MM.1S (cell line): ENCODE measurements at regions not wholly inside any gene's neighbourhood (a gene's known extent, or its start where the extent isn't known, plus 50 kb on each side); places are given as distances from the start of the nearest gene placed in this dataset.

ENCODE experiments used
- DNase-seq: peaks from one replicate; pipeline ENCODE4 v3.0.0-alpha.2; 2015
- H2AFZ ChIP-seq: fragments of 300-600 bp; sonication (generic); 2 replicates; pipeline ENCODE4 v1.6.0; 2016; ENCODE audit warnings: antibody characterized with exemption, low read length
- H3F3A ChIP-seq: fragments of 300-600 bp; sonication (generic); 2 replicates; pipeline ENCODE4 v1.6.1; 2016; ENCODE audit warnings: mild to moderate bottlenecking, antibody characterized with exemption, low read length, moderate library complexity, mixed read lengths; ENCODE audit not compliant: insufficient read depth
- H3K27ac ChIP-seq: fragments of 300-600 bp; sonication (generic); 2 replicates; pipeline ENCODE4 v1.5.1; 2016; ENCODE audit warnings: mild to moderate bottlenecking, low read length
- H3K27me3 ChIP-seq: fragments of 300-600 bp; sonication (generic); replicated peaks from 2 replicates; pipeline ENCODE4 v1.6.0; 2016; ENCODE audit warnings: low read length; ENCODE audit not compliant: insufficient read depth
- H3K36me3 ChIP-seq: fragments of 300-600 bp; sonication (generic); replicated peaks from 2 replicates; pipeline ENCODE4 v1.6.1; 2016; ENCODE audit warnings: mild to moderate bottlenecking, low read length, mixed read lengths; ENCODE audit not compliant: insufficient read depth
- H3K4me1 ChIP-seq: fragments of 300-600 bp; sonication (generic); 2 replicates; pipeline ENCODE4 v1.6.1; 2016; ENCODE audit warnings: low read length, mixed read lengths
- H3K4me2 ChIP-seq: fragments of 300-600 bp; sonication (generic); 2 replicates; pipeline ENCODE4 v1.6.0; 2016; ENCODE audit warnings: low read depth, low read length
- H3K4me3 ChIP-seq: fragments of 300-600 bp; sonication (generic); 2 replicates; pipeline ENCODE4 v1.5.1; 2016; ENCODE audit warnings: low read length, mixed read lengths
- H3K79me2 ChIP-seq: fragments of 300-600 bp; sonication (generic); 2 replicates; pipeline ENCODE4 v1.6.1; 2016; ENCODE audit warnings: mixed run types, low read length, mixed read lengths
- H3K9ac ChIP-seq: fragments of 300-600 bp; sonication (generic); 2 replicates; pipeline ENCODE4 v1.6.1; 2016; ENCODE audit warnings: low read length, mixed read lengths
- H3K9me2 ChIP-seq: fragments of 300-600 bp; sonication (generic); replicated peaks from 2 replicates; pipeline ENCODE4 v1.6.1; 2016; ENCODE audit warnings: mild to moderate bottlenecking, low read length, mixed read lengths; ENCODE audit not compliant: insufficient read depth
- H3K9me3 ChIP-seq: fragments of 300-600 bp; sonication (generic); replicated peaks from 2 replicates; pipeline ENCODE4 v1.6.1; 2016; ENCODE audit warnings: mild to moderate bottlenecking, low read length, mixed read lengths; ENCODE audit not compliant: insufficient read depth
- H4K20me1 ChIP-seq: fragments of 300-600 bp; sonication (generic); 2 replicates; pipeline ENCODE4 v1.6.1; 2016; ENCODE audit warnings: mild to moderate bottlenecking, low read length, moderate library complexity, mixed read lengths; ENCODE audit not compliant: insufficient read depth
- EZH2 ChIP-seq: fragments of 300-600 bp; sonication (generic); optimal IDR thresholded peaks from 2 replicates; pipeline ENCODE3; 2017; ENCODE audit warnings: low read depth, mild to moderate bottlenecking, antibody characterized with exemption, low read length, mixed read lengths
- EZH2phosphoT487 ChIP-seq: fragments of 300-600 bp; sonication (generic); IDR thresholded peaks from 2 replicates; pipeline ENCODE4 v1.6.1; 2018; ENCODE audit warnings: antibody characterized with exemption, low read length
- TF ChIP-seq, protein P1 (sequence below): fragments of 300-600 bp; sonication (generic); IDR thresholded peaks from 2 replicates; pipeline ENCODE4 v1.5.1; 2016; ENCODE audit warnings: antibody characterized with exemption, low read length, mixed read lengths

DNA sequence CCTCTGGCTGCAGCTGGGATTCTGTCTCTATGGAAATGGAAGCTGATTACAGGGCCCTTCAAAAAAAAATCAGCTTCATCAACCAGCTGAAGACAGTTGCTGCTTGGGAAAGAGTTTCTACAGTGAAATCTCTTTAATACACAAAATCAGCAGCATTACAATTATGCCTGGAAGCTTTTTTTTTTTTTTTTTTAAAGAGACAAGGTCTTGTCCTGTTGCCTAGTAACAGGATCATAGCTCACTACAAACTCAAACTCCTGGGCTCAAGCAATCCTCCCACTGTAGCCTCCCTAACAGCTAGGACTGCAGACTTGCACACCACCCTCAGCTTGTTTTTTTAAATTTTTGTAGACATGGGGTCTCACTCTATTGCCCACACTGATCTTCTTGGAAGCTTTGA is 94.5 kb downstream of the OR13A1 start:
- no peak overlapping the region for H3K4me3 ChIP-seq
- no peak for DNase-seq
- TF ChIP-seq, protein P1, sequence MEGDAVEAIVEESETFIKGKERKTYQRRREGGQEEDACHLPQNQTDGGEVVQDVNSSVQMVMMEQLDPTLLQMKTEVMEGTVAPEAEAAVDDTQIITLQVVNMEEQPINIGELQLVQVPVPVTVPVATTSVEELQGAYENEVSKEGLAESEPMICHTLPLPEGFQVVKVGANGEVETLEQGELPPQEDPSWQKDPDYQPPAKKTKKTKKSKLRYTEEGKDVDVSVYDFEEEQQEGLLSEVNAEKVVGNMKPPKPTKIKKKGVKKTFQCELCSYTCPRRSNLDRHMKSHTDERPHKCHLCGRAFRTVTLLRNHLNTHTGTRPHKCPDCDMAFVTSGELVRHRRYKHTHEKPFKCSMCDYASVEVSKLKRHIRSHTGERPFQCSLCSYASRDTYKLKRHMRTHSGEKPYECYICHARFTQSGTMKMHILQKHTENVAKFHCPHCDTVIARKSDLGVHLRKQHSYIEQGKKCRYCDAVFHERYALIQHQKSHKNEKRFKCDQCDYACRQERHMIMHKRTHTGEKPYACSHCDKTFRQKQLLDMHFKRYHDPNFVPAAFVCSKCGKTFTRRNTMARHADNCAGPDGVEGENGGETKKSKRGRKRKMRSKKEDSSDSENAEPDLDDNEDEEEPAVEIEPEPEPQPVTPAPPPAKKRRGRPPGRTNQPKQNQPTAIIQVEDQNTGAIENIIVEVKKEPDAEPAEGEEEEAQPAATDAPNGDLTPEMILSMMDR = no peak
- TF ChIP-seq EZH2phosphoT487 (no peak), EZH2 (no peak)
- H3K9me3 ChIP-seq = no peaks in the 10 kb centered on the region
- H3K4me2 ChIP-seq = no peak overlapping the region
- H3K79me2 ChIP-seq = no peaks in the 10 kb centered on the region
- H3K36me3 ChIP-seq = no peaks in the 10 kb centered on the region
- H4K20me1 ChIP-seq = no peaks in the 10 kb centered on the region
- H3K9me2 ChIP-seq = no peaks in the 10 kb centered on the region
- no peaks in the 10 kb centered on the region for H3K27me3 ChIP-seq
- H3K27ac ChIP-seq = no peak overlapping the region
- no peak overlapping the region for H3K9ac ChIP-seq
- no peak overlapping the region for H2AFZ ChIP-seq
- no peaks in the 10 kb centered on the region for H3F3A ChIP-seq
- no peaks in the 10 kb centered on the region for H3K4me1 ChIP-seq

DNA sequence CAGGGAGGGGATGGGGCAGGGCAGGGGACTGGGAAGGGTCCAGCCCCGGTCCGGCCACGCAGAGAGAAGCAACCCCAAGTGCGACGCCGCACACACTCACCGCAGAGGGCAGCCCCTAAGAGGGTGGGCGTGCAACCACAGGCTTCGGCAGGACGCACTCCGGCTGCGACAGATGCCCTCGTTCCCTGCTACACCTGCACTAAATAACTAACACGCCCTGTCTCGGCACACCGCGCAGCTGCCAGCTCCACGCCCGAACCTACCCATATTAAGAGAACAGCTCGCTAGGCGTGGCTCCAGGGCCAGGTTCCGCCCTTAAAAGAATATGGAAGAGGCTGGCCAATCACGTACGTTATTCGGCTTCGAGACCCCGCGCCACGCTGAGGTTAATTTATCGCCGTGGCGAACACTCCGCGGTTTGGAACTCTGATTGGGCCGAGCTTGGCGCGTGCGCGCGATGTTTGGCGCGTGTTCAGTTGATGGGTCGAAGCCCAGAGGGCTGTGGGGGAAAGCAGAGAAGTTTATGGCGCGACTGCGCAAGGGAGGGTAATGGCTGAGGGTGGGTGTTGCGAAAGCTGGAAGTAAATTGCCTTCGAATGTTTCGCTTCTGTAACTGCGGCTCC is 91.1 kb downstream of the OR13A1 start:
- Histone ChIP-seq H3K9me2 (no peaks in the 10 kb centered on the region), H3K4me1 (no peaks in the 10 kb centered on the region), H4K20me1 (no peaks in the 10 kb centered on the region), H3K9ac (no peak overlapping the region), H3K27ac (no peak overlapping the region), H3K4me2 (no peak overlapping the region), H2AFZ (no peak overlapping the region), H3K27me3 (no peaks in the 10 kb centered on the region), H3K36me3 (no peaks in the 10 kb centered on the region), H3F3A (no peaks in the 10 kb centered on the region), H3K4me3 (no peak overlapping the region), H3K9me3 (no peaks in the 10 kb centered on the region), H3K79me2 (no peaks in the 10 kb centered on the region)
- no peak for DNase-seq
- TF ChIP-seq EZH2 (no peak), EZH2phosphoT487 (no peak)
- TF ChIP-seq, protein P1 = no peak

DNA sequence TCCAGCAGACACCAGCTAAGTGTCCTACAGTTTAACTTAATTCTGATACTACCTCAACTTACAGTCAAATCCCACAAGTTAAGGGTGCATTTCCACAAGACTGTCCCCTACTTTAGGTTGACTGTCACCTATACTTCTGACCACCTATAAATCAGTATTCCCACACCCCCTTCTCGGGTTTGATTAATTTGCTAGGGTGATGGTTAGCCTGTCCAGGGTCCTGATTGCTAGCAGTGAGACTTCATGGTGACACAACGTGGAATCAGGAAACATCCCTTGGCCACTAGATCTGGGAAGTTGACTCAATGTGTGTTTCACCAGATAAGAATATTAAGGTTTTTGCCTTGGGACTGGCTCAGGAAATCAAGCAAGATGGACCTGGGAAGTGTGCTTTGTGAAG is 88.4 kb downstream of the OR13A1 start:
- TF ChIP-seq, protein P1 = no peak
- TF ChIP-seq EZH2 (no peak), EZH2phosphoT487 (no peak)
- H3K36me3 ChIP-seq = no peaks in the 10 kb centered on the region

More for the DNA sequence above, 88.4 kb downstream of the OR13A1 start:
- Histone ChIP-seq H3K9ac (no peak overlapping the region), H3K27me3 (no peaks in the 10 kb centered on the region), H3K4me1 (no peaks in the 10 kb centered on the region), H4K20me1 (no peaks in the 10 kb centered on the region), H2AFZ (no peak overlapping the region), H3K4me2 (no peak overlapping the region), H3F3A (no peaks in the 10 kb centered on the region), H3K27ac (no peak overlapping the region), H3K9me3 (no peaks in the 10 kb centered on the region), H3K9me2 (no peaks in the 10 kb centered on the region), H3K79me2 (no peaks in the 10 kb centered on the region), H3K4me3 (no peak overlapping the region)
- no peak for DNase-seq
